ENCODE measurements at regions not wholly inside any gene's neighbourhood (a gene's known extent, or its start where the extent isn't known, plus 50 kb on each side); places are given as distances from the start of the nearest gene placed in this dataset.

GRCh38 chr11:134604886-134605285 is 192.8 kb upstream of the B3GAT1 start:
- no TSS peak for BruUV-seq (replicated peaks)
- DNase-seq (ENCODE audit: low read depth, low spot score) = no peak

More at GRCh38 chr11:134604886-134605285, 192.8 kb upstream of the B3GAT1 start:
- H3K9me3 ChIP-seq (ENCODE audit: control insufficient read depth in 1 of 2, insufficient read depth in 1 of 2, low read depth in 1 of 2, low read length in 2 of 2) = no peaks in the 10 kb centered on the region
- RAD21 ChIA-PET (ENCODE audit: low non-redundant PET in 1 of 2, low total read pairs in 2 of 2, uncharacterized antibody in 2 of 2, unreplicated experiment in 2 of 2) = no interaction called here
- no peak overlapping the region for H2AFZ ChIP-seq (ENCODE audit: low read depth, low read length, poor library complexity, severe bottlenecking)
- intact Hi-C loops (cut with micrococcal nuclease) = no loop called here
- H3K27ac ChIP-seq (ENCODE audit: low read depth, low read length) = no peak overlapping the region
- TF ChIP-seq YY1 (IDR thresholded peaks at IDR 0.05; ENCODE audit: extremely low read depth, insufficient replicate concordance, low read depth, low read length) (no peak), CEBPB (IDR thresholded peaks at IDR 0.05; ENCODE audit: low read depth) (no peak), SP1 (IDR thresholded peaks at IDR 0.05; ENCODE audit: low read depth) (no peak), CBX3 (IDR thresholded peaks at IDR 0.05; ENCODE audit: low read depth) (no peak), FOSL1 (IDR thresholded peaks at IDR 0.05; ENCODE audit: low read depth) (no peak), JUND (IDR thresholded peaks at IDR 0.05) (no peak), SRF (IDR thresholded peaks at IDR 0.05; ENCODE audit: low read depth) (no peak), REST (IDR thresholded peaks at IDR 0.05; ENCODE audit: low read depth) (no peak), CTCF (IDR thresholded peaks at IDR 0.05 in 2 of 3, conservative IDR thresholded peaks at IDR 0.05 in 1 of 3; ENCODE audit: borderline replicate concordance in 1 of 3, insufficient read depth in 1 of 3, low read depth in 2 of 3, low read length in 2 of 3) (no peak), TCF7L2 (IDR thresholded peaks at IDR 0.05; ENCODE audit: borderline replicate concordance, extremely low read depth, insufficient read depth, insufficient read length) (no peak), MAX (IDR thresholded peaks at IDR 0.05) (no peak), ATF3 (IDR thresholded peaks at IDR 0.05) (no peak), EGR1 (IDR thresholded peaks at IDR 0.05; ENCODE audit: low read depth) (no peak), RAD21 (IDR thresholded peaks at IDR 0.05; ENCODE audit: low read depth) (no peak), POLR2AphosphoS5 (IDR thresholded peaks at IDR 0.05; ENCODE audit: low read depth, low read length) (no peak), POLR2A (IDR thresholded peaks at IDR 0.05; ENCODE audit: borderline replicate concordance, extremely low read depth, insufficient read depth, insufficient read length) (no peak)
- no peak overlapping the region for H3K4me2 ChIP-seq (ENCODE audit: low read length)
- no peaks in the 10 kb centered on the region for H3K9me2 ChIP-seq (ENCODE audit: insufficient read depth)
- H3K4me1 ChIP-seq (ENCODE audit: control insufficient read depth in 1 of 2, insufficient read depth in 2 of 2, low read length in 2 of 2) = no peaks in the 10 kb centered on the region
- H3K27me3 ChIP-seq (ENCODE audit: insufficient read depth, low read length) = peaks cover 65% of the 10 kb centered on the region
- H3K4me3 ChIP-seq (replicated peaks in 1 of 2; ENCODE audit: low read depth in 1 of 2, low read length in 2 of 2) = no peak overlapping the region
- POLR2A ChIA-PET = no interaction called here
- no peak for ATAC-seq
- no peak overlapping the region for H3K9ac ChIP-seq (ENCODE audit: low read length)
- no peaks in the 10 kb centered on the region for H3K36me3 ChIP-seq (ENCODE audit: control insufficient read depth in 1 of 2, insufficient read depth in 2 of 2, low read length in 2 of 2)
- H3K79me2 ChIP-seq (ENCODE audit: insufficient read depth, low read length) = no peaks in the 10 kb centered on the region
- CTCF ChIA-PET = no interaction called here
- H4K20me1 ChIP-seq (ENCODE audit: insufficient read depth) = no peaks in the 10 kb centered on the region; the same call in 1 of the 2 replicates

Measured in HCT116 (cell line).